Body of pancreas (tissue), 4 donors: ENCODE measurements at regions not wholly inside any gene's neighbourhood (a gene's known extent, or its start where the extent isn't known, plus 50 kb on each side); places are given as distances from the start of the nearest gene placed in this dataset.

Source experiments
- POLR2A ChIP-seq, 3 donors: fragments of 450-650 bp; IDR thresholded peaks; one replicate each; pipeline ENCODE4 v1.6.1; 2016; ENCODE audit warnings: antibody characterized with exemption in 3 of 3, mild to moderate bottlenecking in 2 of 3
- TF ChIP-seq, protein P1 (sequence below), 7 experiments: fragments of 450-650 bp in 4 of 7; fragments of 200-600 bp in 3 of 7; sonication (generic) in 3 of 7; IDR thresholded peaks; one replicate each; pipeline ENCODE4 v1.5.1; 2016 to 2019; ENCODE audit warnings: antibody characterized with exemption in 7 of 7

DNA sequence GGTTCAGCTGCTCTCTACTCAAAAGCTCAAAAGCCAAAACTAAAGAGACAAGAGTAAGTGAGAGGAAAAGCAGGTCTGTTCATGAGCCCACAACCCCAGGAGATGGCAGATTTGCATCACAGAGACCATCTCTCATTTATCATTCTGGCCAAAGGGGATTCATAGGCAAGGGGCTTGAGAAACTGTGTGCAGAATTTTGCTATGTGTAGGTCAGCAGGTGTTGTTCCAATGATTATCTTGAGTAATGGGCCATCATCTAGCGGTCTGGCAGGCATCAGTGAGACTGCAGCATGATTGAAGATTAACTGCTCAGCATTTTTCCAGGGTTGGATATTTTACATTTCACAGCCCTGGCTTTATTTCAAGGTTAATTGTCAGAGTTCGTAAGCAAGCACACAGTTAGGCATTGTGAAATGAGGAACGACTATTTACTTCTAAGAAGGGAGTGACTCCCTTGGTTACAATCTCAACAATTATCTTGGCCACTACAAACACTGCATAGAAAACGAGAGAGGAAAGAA is 1204.6 kb upstream of the TMPRSS15 start:
- no peak for TF ChIP-seq POLR2A (IDR thresholded peaks at IDR 0.05)
- TF ChIP-seq, protein P1, sequence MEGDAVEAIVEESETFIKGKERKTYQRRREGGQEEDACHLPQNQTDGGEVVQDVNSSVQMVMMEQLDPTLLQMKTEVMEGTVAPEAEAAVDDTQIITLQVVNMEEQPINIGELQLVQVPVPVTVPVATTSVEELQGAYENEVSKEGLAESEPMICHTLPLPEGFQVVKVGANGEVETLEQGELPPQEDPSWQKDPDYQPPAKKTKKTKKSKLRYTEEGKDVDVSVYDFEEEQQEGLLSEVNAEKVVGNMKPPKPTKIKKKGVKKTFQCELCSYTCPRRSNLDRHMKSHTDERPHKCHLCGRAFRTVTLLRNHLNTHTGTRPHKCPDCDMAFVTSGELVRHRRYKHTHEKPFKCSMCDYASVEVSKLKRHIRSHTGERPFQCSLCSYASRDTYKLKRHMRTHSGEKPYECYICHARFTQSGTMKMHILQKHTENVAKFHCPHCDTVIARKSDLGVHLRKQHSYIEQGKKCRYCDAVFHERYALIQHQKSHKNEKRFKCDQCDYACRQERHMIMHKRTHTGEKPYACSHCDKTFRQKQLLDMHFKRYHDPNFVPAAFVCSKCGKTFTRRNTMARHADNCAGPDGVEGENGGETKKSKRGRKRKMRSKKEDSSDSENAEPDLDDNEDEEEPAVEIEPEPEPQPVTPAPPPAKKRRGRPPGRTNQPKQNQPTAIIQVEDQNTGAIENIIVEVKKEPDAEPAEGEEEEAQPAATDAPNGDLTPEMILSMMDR (IDR thresholded peaks at IDR 0.05), result peak in 4 of 7 experiments; percentile 20 to 23 (median 21)
